ENCODE measurements at regions not wholly inside any gene's neighbourhood (a gene's known extent, or its start where the extent isn't known, plus 50 kb on each side); places are given as distances from the start of the nearest gene placed in this dataset.
"Not testable (repeated sequence)": the region's sequence is repeated elsewhere in the genome, so short reads cannot be mapped to it uniquely, and the experiment has no call there.

- in situ Hi-C loops (cut with MboI; ENCODE audit: low pct_unique_long_range_greater_than_20kb, low sequenced_read_pairs) = no loop called here
- no peak for DNase-seq
Observed at GRCh38 chr3:147333098-147333497, 73.2 kb downstream of the ZIC4 start.

GRCh38 chr3:147328711-147329110, 77.6 kb downstream of the ZIC4 start:
- in situ Hi-C loops (cut with MboI; ENCODE audit: low pct_unique_long_range_greater_than_20kb, low sequenced_read_pairs) = no loop called here

GRCh38 chr3:147324356-147324755, 82.0 kb downstream of the ZIC4 start:
- in situ Hi-C loops (cut with MboI; ENCODE audit: low pct_unique_long_range_greater_than_20kb, low sequenced_read_pairs) = no loop called here
- DNase-seq = no peak

More at GRCh38 chr3:147328711-147329110, 77.6 kb downstream of the ZIC4 start:
- DNase-seq = no peak

- in situ Hi-C loops (cut with MboI; ENCODE audit: low pct_unique_long_range_greater_than_20kb, low sequenced_read_pairs) = no loop called here
Observed at GRCh38 chr3:147318900-147319299, 87.4 kb downstream of the ZIC4 start.

GRCh38 chr3:147317080-147317479, 89.3 kb downstream of the ZIC4 start:
- DNase-seq; in situ Hi-C loops (cut with MboI; ENCODE audit: low pct_unique_long_range_greater_than_20kb, low sequenced_read_pairs): not testable (repeated sequence)

More at GRCh38 chr3:147318900-147319299, 87.4 kb downstream of the ZIC4 start:
- DNase-seq = no peak

GRCh38 chr3:147313513-147313912, 92.8 kb downstream of the ZIC4 start:
- in situ Hi-C loops (cut with MboI; ENCODE audit: low pct_unique_long_range_greater_than_20kb, low sequenced_read_pairs) = no loop called here
- DNase-seq = no peak

GRCh38 chr3:147312786-147313280, 93.5 kb downstream of the ZIC4 start:
- in situ Hi-C loops (cut with MboI; ENCODE audit: low pct_unique_long_range_greater_than_20kb, low sequenced_read_pairs) = no loop called here
- no peak for DNase-seq

- in situ Hi-C loops (cut with MboI; ENCODE audit: low pct_unique_long_range_greater_than_20kb, low sequenced_read_pairs) = no loop called here
- DNase-seq = no peak
Observed at GRCh38 chr3:147311716-147312115, 94.6 kb downstream of the ZIC4 start.

- in situ Hi-C loops (cut with MboI; ENCODE audit: low pct_unique_long_range_greater_than_20kb, low sequenced_read_pairs) = no loop called here
- DNase-seq = no peak
Observed at GRCh38 chr3:147305533-147306250, 100.7 kb downstream of the ZIC4 start.

GRCh38 chr3:147304756-147305155, 101.6 kb downstream of the ZIC4 start:
- DNase-seq = no peak
- in situ Hi-C loops (cut with MboI; ENCODE audit: low pct_unique_long_range_greater_than_20kb, low sequenced_read_pairs) = no loop called here

- in situ Hi-C loops (cut with MboI; ENCODE audit: low pct_unique_long_range_greater_than_20kb, low sequenced_read_pairs) = no loop called here
- no peak for DNase-seq
Observed at GRCh38 chr3:147301781-147302180, 104.6 kb downstream of the ZIC4 start.

GRCh38 chr3:147299656-147300055, 106.7 kb downstream of the ZIC4 start:
- DNase-seq = no peak
- in situ Hi-C loops (cut with MboI; ENCODE audit: low pct_unique_long_range_greater_than_20kb, low sequenced_read_pairs) = no loop called here

GRCh38 chr3:147298511-147298982, 107.8 kb downstream of the ZIC4 start:
- DNase-seq = no peak
- in situ Hi-C loops (cut with MboI; ENCODE audit: low pct_unique_long_range_greater_than_20kb, low sequenced_read_pairs) = no loop called here

GRCh38 chr3:147297761-147298350, 108.5 kb downstream of the ZIC4 start:
- no peak for DNase-seq

GRCh38 chr3:147287370-147287769, 119.0 kb downstream of the ZIC4 start:
- DNase-seq; in situ Hi-C loops (cut with MboI; ENCODE audit: low pct_unique_long_range_greater_than_20kb, low sequenced_read_pairs): not testable (repeated sequence)

More at GRCh38 chr3:147297761-147298350, 108.5 kb downstream of the ZIC4 start:
- in situ Hi-C loops (cut with MboI; ENCODE audit: low pct_unique_long_range_greater_than_20kb, low sequenced_read_pairs) = no loop called here

GRCh38 chr3:147269907-147270306, 136.4 kb downstream of the ZIC4 start:
- peak; percentile 7 for DNase-seq
- in situ Hi-C loops (cut with MboI; ENCODE audit: low pct_unique_long_range_greater_than_20kb, low sequenced_read_pairs) = no loop called here

- in situ Hi-C loops (cut with MboI; ENCODE audit: low pct_unique_long_range_greater_than_20kb, low sequenced_read_pairs) = no loop called here
- no peak for DNase-seq
Observed at GRCh38 chr3:147267434-147267833, 138.9 kb downstream of the ZIC4 start.

GRCh38 chr3:147257944-147258343, 148.4 kb downstream of the ZIC4 start:
- no peak for DNase-seq
- in situ Hi-C loops (cut with MboI; ENCODE audit: low pct_unique_long_range_greater_than_20kb, low sequenced_read_pairs) = no loop called here

- in situ Hi-C loops (cut with MboI; ENCODE audit: low pct_unique_long_range_greater_than_20kb, low sequenced_read_pairs) = no loop called here
- DNase-seq = no peak
Observed at GRCh38 chr3:147256739-147257138, 149.6 kb downstream of the ZIC4 start.

GRCh38 chr3:147246906-147247305, 159.4 kb downstream of the ZIC4 start:
- DNase-seq = no peak
- in situ Hi-C loops (cut with MboI; ENCODE audit: low pct_unique_long_range_greater_than_20kb, low sequenced_read_pairs) = no loop called here

Data from KBM-7 (cell line).